Fibroblast of lung (primary cell): ENCODE measurements at regions not wholly inside any gene's neighbourhood (a gene's known extent, or its start where the extent isn't known, plus 50 kb on each side); places are given as distances from the start of the nearest gene placed in this dataset.

ENCODE experiments used
- EZH2 ChIP-seq: IDR thresholded peaks from 2 replicates; pipeline ENCODE4 v1.5.1; 2012; ENCODE audit warnings: low read length, control low read depth, mild to moderate bottlenecking; ENCODE audit errors: missing control alignments
- TF ChIP-seq, protein P1 (sequence below), 2 donors: IDR thresholded peaks in 1 of 2; conservative IDR thresholded peaks in 1 of 2; 1 replicate in 1 of 2; 2 replicates in 1 of 2; pipeline ENCODE4 v1.5.1; 2011 to 2012; ENCODE audit warnings: low read length in 2 of 2, control low read depth in 1 of 2, inconsistent platforms in 1 of 2, low read depth in 1 of 2, mild to moderate bottlenecking in 1 of 2

GRCh38 chr4:112975567-112976355 lies 73.7 kb upstream of the ANK2 start:
- TF ChIP-seq, protein P1, sequence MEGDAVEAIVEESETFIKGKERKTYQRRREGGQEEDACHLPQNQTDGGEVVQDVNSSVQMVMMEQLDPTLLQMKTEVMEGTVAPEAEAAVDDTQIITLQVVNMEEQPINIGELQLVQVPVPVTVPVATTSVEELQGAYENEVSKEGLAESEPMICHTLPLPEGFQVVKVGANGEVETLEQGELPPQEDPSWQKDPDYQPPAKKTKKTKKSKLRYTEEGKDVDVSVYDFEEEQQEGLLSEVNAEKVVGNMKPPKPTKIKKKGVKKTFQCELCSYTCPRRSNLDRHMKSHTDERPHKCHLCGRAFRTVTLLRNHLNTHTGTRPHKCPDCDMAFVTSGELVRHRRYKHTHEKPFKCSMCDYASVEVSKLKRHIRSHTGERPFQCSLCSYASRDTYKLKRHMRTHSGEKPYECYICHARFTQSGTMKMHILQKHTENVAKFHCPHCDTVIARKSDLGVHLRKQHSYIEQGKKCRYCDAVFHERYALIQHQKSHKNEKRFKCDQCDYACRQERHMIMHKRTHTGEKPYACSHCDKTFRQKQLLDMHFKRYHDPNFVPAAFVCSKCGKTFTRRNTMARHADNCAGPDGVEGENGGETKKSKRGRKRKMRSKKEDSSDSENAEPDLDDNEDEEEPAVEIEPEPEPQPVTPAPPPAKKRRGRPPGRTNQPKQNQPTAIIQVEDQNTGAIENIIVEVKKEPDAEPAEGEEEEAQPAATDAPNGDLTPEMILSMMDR (conservative IDR thresholded peaks at IDR 0.05 in 1 of 2, IDR thresholded peaks at IDR 0.05 in 1 of 2; ENCODE audit: low read depth in 1 of 2, low read length in 2 of 2) = no peak
- TF ChIP-seq EZH2 = no peak
